ENCODE measurements at regions not wholly inside any gene's neighbourhood (a gene's known extent, or its start where the extent isn't known, plus 50 kb on each side); places are given as distances from the start of the nearest gene placed in this dataset.
A peak's percentile ranks its signal among the peaks of the same experiment; 100 is the strongest.
"Not testable (repeated sequence)": the region's sequence is repeated elsewhere in the genome, so short reads cannot be mapped to it uniquely, and the experiment has no call there.

GRCh38 chr6:81517455-81517854, 235.0 kb downstream of the TENT5A start:
- no peak for DNase-seq (ENCODE audit: low read depth, low spot score)
- no peak overlapping the region for H3K4me3 ChIP-seq (ENCODE audit: low read depth, low read length)
- in situ Hi-C loops (cut with HindIII; ENCODE audit: low sequenced_read_pairs): no loop called here
- no peak for TF ChIP-seq CTCF (IDR thresholded peaks at IDR 0.05; ENCODE audit: low read depth, low read length)

GRCh38 chr6:81515562-81516453, 236.7 kb downstream of the TENT5A start:
- in situ Hi-C loops (cut with HindIII; ENCODE audit: low sequenced_read_pairs): no loop called here
- H3K4me3 ChIP-seq (ENCODE audit: low read depth, low read length): no peak overlapping the region
- no peak for TF ChIP-seq CTCF (IDR thresholded peaks at IDR 0.05; ENCODE audit: low read depth, low read length)
- DNase-seq (ENCODE audit: low read depth, low spot score): no peak

GRCh38 chr6:81514195-81514594, 238.3 kb downstream of the TENT5A start:
- H3K4me3 ChIP-seq (ENCODE audit: low read depth, low read length); in situ Hi-C loops (cut with HindIII; ENCODE audit: low sequenced_read_pairs); DNase-seq (ENCODE audit: low read depth, low spot score): not testable (repeated sequence)

- no peak for TF ChIP-seq CTCF (IDR thresholded peaks at IDR 0.05; ENCODE audit: low read depth, low read length)
- H3K4me3 ChIP-seq (ENCODE audit: low read depth, low read length): no peak overlapping the region
- DNase-seq (ENCODE audit: low read depth, low spot score): peak; percentile 49
- in situ Hi-C loops (cut with HindIII; ENCODE audit: low sequenced_read_pairs): no loop called here
These were observed 241.1 kb downstream of the TENT5A start for GRCh38 chr6:81511423-81511822.

- no peak for DNase-seq (ENCODE audit: low read depth, low spot score)
- H3K4me3 ChIP-seq (ENCODE audit: low read depth, low read length): no peak overlapping the region
- no peak for TF ChIP-seq CTCF (IDR thresholded peaks at IDR 0.05; ENCODE audit: low read depth, low read length)
- in situ Hi-C loops (cut with HindIII; ENCODE audit: low sequenced_read_pairs): no loop called here
These were observed 256.5 kb downstream of the TENT5A start for GRCh38 chr6:81495999-81496398.

- TF ChIP-seq CTCF (IDR thresholded peaks at IDR 0.05; ENCODE audit: low read depth, low read length): no peak
- no peak for DNase-seq (ENCODE audit: low read depth, low spot score)
- in situ Hi-C loops (cut with HindIII; ENCODE audit: low sequenced_read_pairs): no loop called here
These were observed 260.9 kb downstream of the TENT5A start for GRCh38 chr6:81491454-81492101.

GRCh38 chr6:81487489-81487888, 265.0 kb downstream of the TENT5A start:
- peak; percentile 16 for DNase-seq (ENCODE audit: low read depth, low spot score)
- in situ Hi-C loops (cut with HindIII; ENCODE audit: low sequenced_read_pairs): no loop called here
- no peak overlapping the region for H3K4me3 ChIP-seq (ENCODE audit: low read depth, low read length)
- TF ChIP-seq CTCF (IDR thresholded peaks at IDR 0.05; ENCODE audit: low read depth, low read length): no peak

More at GRCh38 chr6:81491454-81492101, 260.9 kb downstream of the TENT5A start:
- H3K4me3 ChIP-seq (ENCODE audit: low read depth, low read length): no peak overlapping the region
